ENCODE measurements at regions not wholly inside any gene's neighbourhood (a gene's known extent, or its start where the extent isn't known, plus 50 kb on each side); places are given as distances from the start of the nearest gene placed in this dataset.

DNA sequence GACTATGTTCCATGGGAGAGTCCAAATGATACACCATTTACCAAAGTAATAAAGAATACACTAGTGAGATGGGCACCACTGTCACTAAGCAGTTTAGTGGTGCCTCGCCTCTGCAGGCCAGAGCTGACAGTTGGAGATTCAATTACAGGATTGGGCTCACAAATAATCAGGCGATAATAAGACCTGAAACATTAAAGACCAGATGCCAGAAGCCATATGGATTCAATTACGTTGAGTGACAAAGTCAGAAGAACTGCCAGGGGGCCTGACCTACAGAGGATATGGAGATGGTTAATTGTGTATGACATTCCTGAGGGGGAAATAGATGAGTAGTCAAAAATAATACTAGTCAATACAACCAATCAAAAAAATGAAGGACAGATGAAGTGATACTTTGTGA lies 65.2 kb upstream of the ST6GALNAC5 start:
- TF ChIP-seq YY1 (IDR thresholded peaks at IDR 0.05; ENCODE audit: extremely low read depth, insufficient replicate concordance, low read depth, low read length) (no peak), ELF1 (IDR thresholded peaks at IDR 0.05; ENCODE audit: borderline replicate concordance, low read depth) (no peak)

All from HCT116 (cell line).